ENCODE measurements at regions not wholly inside any gene's neighbourhood (a gene's known extent, or its start where the extent isn't known, plus 50 kb on each side); places are given as distances from the start of the nearest gene placed in this dataset.

GRCh38 chr2:105541189-105542050 lies 142.6 kb upstream of the FHL2 start:
- TF ChIP-seq CTCF (conservative IDR thresholded peaks at IDR 0.05; ENCODE audit: low read depth, low read length) = no peak
- Histone ChIP-seq H3K4me2 (no peak overlapping the region), H3K27ac (no peak overlapping the region)

GRCh38 chr2:105540642-105541041 lies 141.8 kb upstream of the FHL2 start:
- Histone ChIP-seq H2AFZ (ENCODE audit: low read depth) (no peak overlapping the region), H3K36me3 (ENCODE audit: insufficient read depth) (no peaks in the 10 kb centered on the region), H3K27me3 (ENCODE audit: insufficient read depth, low read depth) (no peaks in the 10 kb centered on the region), H4K20me1 (ENCODE audit: insufficient read depth) (no peaks in the 10 kb centered on the region), H3K4me1 (ENCODE audit: low read depth, poor library complexity, severe bottlenecking) (peaks cover 1% of the 10 kb centered on the region), H3K4me2 (no peak overlapping the region), H3K27ac (no peak overlapping the region), H3K9ac (no peak overlapping the region), H3K79me2 (ENCODE audit: insufficient read depth, low read depth) (no peaks in the 10 kb centered on the region), H3K4me3 (IDR thresholded peaks at IDR 0.05; ENCODE audit: insufficient read depth, low read depth, low read length) (no peak overlapping the region)
- TF ChIP-seq CTCF (conservative IDR thresholded peaks at IDR 0.05; ENCODE audit: low read depth, low read length) = no peak

More at GRCh38 chr2:105541189-105542050, 142.6 kb upstream of the FHL2 start:
- H2AFZ ChIP-seq (ENCODE audit: low read depth) = no peak overlapping the region
- H3K36me3 ChIP-seq (ENCODE audit: insufficient read depth) = no peaks in the 10 kb centered on the region
- H3K79me2 ChIP-seq (ENCODE audit: insufficient read depth, low read depth) = no peaks in the 10 kb centered on the region
- H3K27me3 ChIP-seq (ENCODE audit: insufficient read depth, low read depth) = no peaks in the 10 kb centered on the region
- H3K4me1 ChIP-seq (ENCODE audit: low read depth, poor library complexity, severe bottlenecking) = peaks cover 5% of the 10 kb centered on the region
- H4K20me1 ChIP-seq (ENCODE audit: insufficient read depth) = no peaks in the 10 kb centered on the region
- H3K9ac ChIP-seq = no peak overlapping the region
- no peak overlapping the region for H3K4me3 ChIP-seq (IDR thresholded peaks at IDR 0.05; ENCODE audit: insufficient read depth, low read depth, low read length)

- H3K9ac ChIP-seq = no peak overlapping the region
- H3K4me2 ChIP-seq = no peak overlapping the region
- H3K4me3 ChIP-seq (IDR thresholded peaks at IDR 0.05; ENCODE audit: insufficient read depth, low read depth, low read length) = no peak overlapping the region
- TF ChIP-seq CTCF (conservative IDR thresholded peaks at IDR 0.05; ENCODE audit: low read depth, low read length) = no peak
- H4K20me1 ChIP-seq (ENCODE audit: insufficient read depth) = no peaks in the 10 kb centered on the region
- no peaks in the 10 kb centered on the region for H3K27me3 ChIP-seq (ENCODE audit: insufficient read depth, low read depth)
- H3K27ac ChIP-seq = no peak overlapping the region
- no peaks in the 10 kb centered on the region for H3K4me1 ChIP-seq (ENCODE audit: low read depth, poor library complexity, severe bottlenecking)
- H3K79me2 ChIP-seq (ENCODE audit: insufficient read depth, low read depth) = no peaks in the 10 kb centered on the region
- H2AFZ ChIP-seq (ENCODE audit: low read depth) = no peak overlapping the region
- no peaks in the 10 kb centered on the region for H3K36me3 ChIP-seq (ENCODE audit: insufficient read depth)
These were observed 140.5 kb upstream of the FHL2 start for GRCh38 chr2:105539331-105539730.

GRCh38 chr2:105538840-105539239 lies 140.0 kb upstream of the FHL2 start:
- H3K36me3 ChIP-seq (ENCODE audit: insufficient read depth) = no peaks in the 10 kb centered on the region
- no peak overlapping the region for H3K4me2 ChIP-seq
- no peaks in the 10 kb centered on the region for H3K79me2 ChIP-seq (ENCODE audit: insufficient read depth, low read depth)
- H4K20me1 ChIP-seq (ENCODE audit: insufficient read depth) = no peaks in the 10 kb centered on the region
- no peaks in the 10 kb centered on the region for H3K27me3 ChIP-seq (ENCODE audit: insufficient read depth, low read depth)
- H3K4me3 ChIP-seq (IDR thresholded peaks at IDR 0.05; ENCODE audit: insufficient read depth, low read depth, low read length) = no peak overlapping the region
- no peak overlapping the region for H2AFZ ChIP-seq (ENCODE audit: low read depth)
- no peak for TF ChIP-seq CTCF (conservative IDR thresholded peaks at IDR 0.05; ENCODE audit: low read depth, low read length)
- no peak overlapping the region for H3K27ac ChIP-seq
- H3K9ac ChIP-seq = no peak overlapping the region
- no peaks in the 10 kb centered on the region for H3K4me1 ChIP-seq (ENCODE audit: low read depth, poor library complexity, severe bottlenecking)
